ENCODE measurements at regions not wholly inside any gene's neighbourhood (a gene's known extent, or its start where the extent isn't known, plus 50 kb on each side); places are given as distances from the start of the nearest gene placed in this dataset.

- ATAC-seq (no peak), DNase-seq (ENCODE audit: low read depth, low spot score) (no peak)
- in situ Hi-C loops (cut with HindIII; ENCODE audit: low pct_unique_long_range_greater_than_20kb, low sequenced_read_pairs) = no loop called here
- Histone ChIP-seq H3K27ac (ENCODE audit: low read length) (no peak overlapping the region), H3K4me1 (ENCODE audit: control insufficient read depth, insufficient read depth, low read length) (no peaks in the 10 kb centered on the region), H3K4me3 (ENCODE audit: low read depth in 2 of 2, low read length in 2 of 2) (no peak overlapping the region), H3K9me3 (ENCODE audit: control insufficient read depth, insufficient read depth, low read depth, low read length) (no peaks in the 10 kb centered on the region), H3K27me3 (ENCODE audit: control insufficient read depth, insufficient read depth, low read length) (no peaks in the 10 kb centered on the region), H3K36me3 (ENCODE audit: control insufficient read depth, insufficient read depth, low read length) (no peaks in the 10 kb centered on the region)
- POLR2A ChIA-PET = no interaction called here
- intact Hi-C loops (cut with micrococcal nuclease; ENCODE audit: unreplicated experiment) = no loop called here
- CTCF ChIA-PET = no interaction called here
- TF ChIP-seq TCF7L2 (IDR thresholded peaks at IDR 0.05; ENCODE audit: low read depth, low read length) (no peak), POLR2AphosphoS5 (IDR thresholded peaks at IDR 0.05; ENCODE audit: low read depth, low read length) (no peak), CTCF (IDR thresholded peaks at IDR 0.05) (no peak), REST (IDR thresholded peaks at IDR 0.05; ENCODE audit: insufficient read depth in 1 of 2, low read depth in 2 of 2, low read length in 1 of 2) (no peak), SIN3A (IDR thresholded peaks at IDR 0.05; ENCODE audit: borderline replicate concordance, insufficient read depth, low read depth, low read length) (no peak)
- BruUV-seq (replicated peaks) = no TSS peak
Measured at GRCh38 chr2:150264442-150264841, 223.0 kb downstream of the RND3 start.

- DNase-seq (ENCODE audit: low read depth, low spot score) (no peak), ATAC-seq (no peak)
- H3K4me3 ChIP-seq (ENCODE audit: low read depth in 2 of 2, low read length in 2 of 2) = no peak overlapping the region
- no peak overlapping the region for H3K27ac ChIP-seq (ENCODE audit: low read length)
- H3K27me3 ChIP-seq (ENCODE audit: control insufficient read depth, insufficient read depth, low read length) = no peaks in the 10 kb centered on the region
- ChIA-PET POLR2A (no interaction called here), CTCF (no interaction called here)
- TF ChIP-seq CTCF (IDR thresholded peaks at IDR 0.05) (no peak), SIN3A (IDR thresholded peaks at IDR 0.05; ENCODE audit: borderline replicate concordance, insufficient read depth, low read depth, low read length) (no peak), TCF7L2 (IDR thresholded peaks at IDR 0.05; ENCODE audit: low read depth, low read length) (no peak), REST (IDR thresholded peaks at IDR 0.05; ENCODE audit: insufficient read depth in 1 of 2, low read depth in 2 of 2, low read length in 1 of 2) (no peak), POLR2AphosphoS5 (IDR thresholded peaks at IDR 0.05; ENCODE audit: low read depth, low read length) (no peak)
- BruUV-seq (replicated peaks) = no TSS peak
- intact Hi-C loops (cut with micrococcal nuclease; ENCODE audit: unreplicated experiment) (no loop called here), in situ Hi-C loops (cut with HindIII; ENCODE audit: low pct_unique_long_range_greater_than_20kb, low sequenced_read_pairs) (no loop called here)
- no peaks in the 10 kb centered on the region for H3K9me3 ChIP-seq (ENCODE audit: control insufficient read depth, insufficient read depth, low read depth, low read length)
- H3K36me3 ChIP-seq (ENCODE audit: control insufficient read depth, insufficient read depth, low read length) = no peaks in the 10 kb centered on the region
- no peaks in the 10 kb centered on the region for H3K4me1 ChIP-seq (ENCODE audit: control insufficient read depth, insufficient read depth, low read length)
Measured at GRCh38 chr2:150261691-150262090, 225.8 kb downstream of the RND3 start.
